HUES48 (cell line): ENCODE measurements at regions not wholly inside any gene's neighbourhood (a gene's known extent, or its start where the extent isn't known, plus 50 kb on each side); places are given as distances from the start of the nearest gene placed in this dataset.

ENCODE experiments used
- H3K27ac ChIP-seq: one replicate; pipeline ENCODE4 v1.7.0; 2013; ENCODE audit warnings: low read depth, low read length, inconsistent platforms
- H3K27me3 ChIP-seq: 2 replicates; pipeline ENCODE4 v1.6.1; 2013; ENCODE audit warnings: mild to moderate bottlenecking, low read length; ENCODE audit not compliant: control insufficient read depth, insufficient read depth
- H3K36me3 ChIP-seq: 2 replicates; pipeline ENCODE4 v1.6.1; 2013; ENCODE audit warnings: low read length; ENCODE audit not compliant: control insufficient read depth, insufficient read depth
- H3K4me1 ChIP-seq: 2 replicates; pipeline ENCODE4 v1.6.1; 2013; ENCODE audit warnings: mild to moderate bottlenecking, low read length; ENCODE audit not compliant: control insufficient read depth, insufficient read depth
- H3K4me3 ChIP-seq: 2 replicates; pipeline ENCODE4 v1.5.1; 2013; ENCODE audit warnings: mild to moderate bottlenecking, low read depth, low read length
- H3K9ac ChIP-seq: 2 replicates; pipeline ENCODE4 v1.6.1; 2013; ENCODE audit warnings: mild to moderate bottlenecking, low read depth, low read length, moderate library complexity
- H3K9me3 ChIP-seq: 2 replicates; pipeline ENCODE4 v1.6.1; 2013; ENCODE audit warnings: low read length; ENCODE audit not compliant: control insufficient read depth, insufficient read depth

DNA sequence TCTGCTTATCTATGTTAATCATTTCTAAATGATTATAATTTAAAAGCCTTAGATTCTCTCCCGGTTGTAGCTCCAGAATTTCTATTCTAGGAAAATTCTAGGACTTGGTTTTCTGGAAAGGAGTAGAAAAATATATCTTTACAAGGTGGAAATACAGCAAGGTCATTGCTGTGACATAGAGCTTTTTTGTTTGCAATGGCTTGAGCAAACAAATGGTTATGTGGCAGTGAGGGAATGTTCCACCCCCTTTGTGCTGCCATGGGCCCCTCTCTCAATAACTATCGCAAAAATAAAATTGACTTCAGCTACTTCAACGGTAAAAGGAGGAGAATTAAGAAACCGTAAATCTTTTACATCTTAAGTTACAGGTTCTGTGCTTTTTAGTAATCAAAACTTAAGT is 517.1 kb downstream of the EPHA3 start:
- Histone ChIP-seq H3K27ac (no peak overlapping the region), H3K9ac (no peak overlapping the region), H3K9me3 (no peaks in the 10 kb centered on the region), H3K4me1 (no peaks in the 10 kb centered on the region), H3K36me3 (no peaks in the 10 kb centered on the region), H3K4me3 (no peak overlapping the region), H3K27me3 (no peaks in the 10 kb centered on the region)

GRCh38 chr3:89625945-89626344 is 518.5 kb downstream of the EPHA3 start:
- no peak overlapping the region for H3K4me3 ChIP-seq
- H3K36me3 ChIP-seq, result no peaks in the 10 kb centered on the region
- H3K9me3 ChIP-seq, result no peaks in the 10 kb centered on the region
- no peak overlapping the region for H3K27ac ChIP-seq
- no peak overlapping the region for H3K9ac ChIP-seq
- H3K27me3 ChIP-seq, result no peaks in the 10 kb centered on the region
- H3K4me1 ChIP-seq, result no peaks in the 10 kb centered on the region

GRCh38 chr3:89628856-89629670 is 521.6 kb downstream of the EPHA3 start:
- Histone ChIP-seq H3K36me3 (no peaks in the 10 kb centered on the region), H3K4me3 (no peak overlapping the region), H3K9me3 (no peaks in the 10 kb centered on the region), H3K4me1 (no peaks in the 10 kb centered on the region), H3K27ac (no peak overlapping the region), H3K27me3 (no peaks in the 10 kb centered on the region), H3K9ac (no peak overlapping the region)

DNA sequence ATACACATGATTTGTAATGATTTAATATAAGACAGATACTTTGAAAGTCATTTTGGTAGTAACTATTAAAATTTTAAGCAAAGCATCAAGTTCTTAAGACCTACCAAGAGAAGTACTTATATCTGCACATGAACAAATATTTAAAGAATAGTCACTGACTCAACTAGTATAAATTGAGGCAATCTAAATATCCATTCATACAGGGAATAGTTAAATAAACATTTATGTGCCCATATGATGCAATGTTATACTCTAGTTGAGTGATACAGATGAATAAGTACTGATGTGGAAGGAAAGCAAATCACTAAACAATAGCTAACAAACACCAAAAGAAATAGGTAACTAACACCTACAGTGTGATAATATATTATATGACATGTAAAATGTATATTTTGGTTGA is 527.7 kb downstream of the EPHA3 start:
- no peaks in the 10 kb centered on the region for H3K9me3 ChIP-seq

GRCh38 chr3:89644716-89645115 is 537.3 kb downstream of the EPHA3 start:
- Histone ChIP-seq H3K4me1 (no peaks in the 10 kb centered on the region), H3K27ac (no peak overlapping the region), H3K4me3 (no peak overlapping the region), H3K9me3 (no peaks in the 10 kb centered on the region), H3K36me3 (no peaks in the 10 kb centered on the region), H3K9ac (no peak overlapping the region), H3K27me3 (no peaks in the 10 kb centered on the region)

More for the DNA sequence above, 527.7 kb downstream of the EPHA3 start:
- Histone ChIP-seq H3K27me3 (no peaks in the 10 kb centered on the region), H3K9ac (no peak overlapping the region), H3K36me3 (no peaks in the 10 kb centered on the region), H3K4me3 (no peak overlapping the region), H3K27ac (no peak overlapping the region), H3K4me1 (no peaks in the 10 kb centered on the region)

DNA sequence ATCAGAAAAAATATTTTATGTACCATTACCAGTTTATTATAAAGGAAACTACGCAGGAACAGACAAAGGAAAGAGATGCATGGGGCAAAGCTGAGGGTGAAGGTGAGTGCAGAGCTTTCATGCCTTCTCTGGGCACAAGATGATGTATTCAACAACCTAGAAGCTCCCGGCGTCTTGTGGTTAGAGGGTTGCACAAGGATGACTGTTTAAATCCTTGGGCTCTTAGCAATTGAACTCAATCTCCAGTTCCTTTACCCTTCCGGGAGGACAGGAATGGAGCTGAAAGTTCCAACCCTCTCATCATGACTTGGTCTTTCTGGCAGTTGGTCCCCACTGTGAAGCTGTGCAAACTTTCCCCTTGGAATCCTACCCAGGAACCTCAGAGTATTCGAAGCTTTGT is 542.0 kb downstream of the EPHA3 start:
- no peak overlapping the region for H3K27ac ChIP-seq
- no peaks in the 10 kb centered on the region for H3K36me3 ChIP-seq
- H3K27me3 ChIP-seq, result no peaks in the 10 kb centered on the region
- no peak overlapping the region for H3K9ac ChIP-seq
- no peak overlapping the region for H3K4me3 ChIP-seq
- no peaks in the 10 kb centered on the region; the same call in 1 of the 2 replicates for H3K4me1 ChIP-seq
- no peaks in the 10 kb centered on the region for H3K9me3 ChIP-seq

DNA sequence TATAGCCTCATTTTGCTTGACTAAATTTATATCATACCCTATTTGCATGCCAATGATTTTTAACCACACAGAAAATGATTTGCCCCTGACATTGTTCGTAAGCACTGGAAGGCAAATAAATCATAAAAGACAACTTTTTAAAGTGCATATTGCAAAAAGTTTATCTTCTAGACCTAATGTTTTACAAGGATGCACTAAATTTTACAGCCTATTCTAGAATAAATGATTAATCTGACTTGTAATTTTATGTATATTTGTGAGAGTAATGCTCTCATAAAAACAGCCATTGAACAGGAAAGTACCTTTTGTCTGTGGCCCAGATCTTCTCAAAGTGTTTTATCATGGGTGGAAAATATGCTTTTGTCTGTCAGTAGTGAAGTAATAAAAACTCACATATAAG is 546.6 kb downstream of the EPHA3 start:
- Histone ChIP-seq H3K36me3 (no peaks in the 10 kb centered on the region), H3K9ac (no peak overlapping the region), H3K27ac (no peak overlapping the region)

DNA sequence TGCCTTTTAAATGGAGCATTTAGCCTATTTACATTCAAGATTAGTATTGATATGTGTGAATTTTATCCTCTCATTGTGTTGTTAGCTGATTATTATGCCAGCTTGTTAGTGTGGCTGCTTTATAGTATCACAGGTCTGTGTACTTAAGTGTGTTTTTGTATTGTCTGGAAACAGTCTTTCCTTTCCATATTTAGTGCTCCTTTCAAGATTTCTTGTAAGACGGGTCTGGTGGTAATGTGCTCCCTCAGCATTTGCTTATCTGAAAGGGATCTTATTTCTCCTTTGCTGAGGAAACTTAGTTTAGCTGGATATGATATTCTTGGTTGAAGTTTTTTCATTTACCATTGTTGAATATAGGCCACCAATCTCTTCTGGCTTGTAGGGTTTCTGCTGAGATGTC is 549.0 kb downstream of the EPHA3 start:
- no peaks in the 10 kb centered on the region; the same call in 1 of the 2 replicates for H3K4me1 ChIP-seq
- no peaks in the 10 kb centered on the region for H3K36me3 ChIP-seq
- no peak overlapping the region for H3K27ac ChIP-seq
- H3K27me3 ChIP-seq, result no peaks in the 10 kb centered on the region
- H3K9ac ChIP-seq, result no peak overlapping the region
- no peaks in the 10 kb centered on the region for H3K9me3 ChIP-seq
- H3K4me3 ChIP-seq, result no peak overlapping the region

More for the DNA sequence above, 546.6 kb downstream of the EPHA3 start:
- Histone ChIP-seq H3K4me3 (no peak overlapping the region), H3K4me1 (no peaks in the 10 kb centered on the region; the same call in 1 of the 2 replicates), H3K9me3 (no peaks in the 10 kb centered on the region), H3K27me3 (no peaks in the 10 kb centered on the region)

GRCh38 chr3:89679686-89680085 is 572.3 kb downstream of the EPHA3 start:
- Histone ChIP-seq H3K9ac (no peak overlapping the region), H3K36me3 (no peaks in the 10 kb centered on the region), H3K27me3 (no peaks in the 10 kb centered on the region), H3K4me3 (no peak overlapping the region), H3K27ac (no peak overlapping the region), H3K4me1 (peaks cover 10% of the 10 kb centered on the region), H3K9me3 (no peaks in the 10 kb centered on the region)

DNA sequence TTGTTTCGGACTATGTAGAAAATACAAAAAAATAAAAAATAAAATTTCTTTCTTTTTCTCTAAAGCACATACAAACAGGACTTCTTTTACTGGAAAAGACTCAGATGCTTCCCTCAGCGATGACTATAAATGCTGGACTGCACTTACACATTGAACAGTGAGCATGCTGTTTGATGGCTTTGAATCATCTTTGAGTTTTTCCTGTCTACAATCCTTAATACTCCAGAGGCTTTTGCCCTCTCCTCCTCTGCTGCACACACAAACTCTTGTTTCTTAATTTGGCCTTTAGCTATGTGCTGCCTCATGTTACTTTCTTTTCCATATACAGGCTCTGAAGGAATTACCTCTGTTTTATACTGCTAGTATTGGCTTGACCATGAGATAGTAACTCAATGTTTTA is 575.1 kb downstream of the EPHA3 start:
- no peak overlapping the region for H3K4me3 ChIP-seq
- no peaks in the 10 kb centered on the region for H3K36me3 ChIP-seq
- H3K27ac ChIP-seq, result no peak overlapping the region
- no peak overlapping the region for H3K9ac ChIP-seq
- no peaks in the 10 kb centered on the region for H3K9me3 ChIP-seq
- no peaks in the 10 kb centered on the region for H3K27me3 ChIP-seq
- H3K4me1 ChIP-seq, result peaks cover 10% of the 10 kb centered on the region

DNA sequence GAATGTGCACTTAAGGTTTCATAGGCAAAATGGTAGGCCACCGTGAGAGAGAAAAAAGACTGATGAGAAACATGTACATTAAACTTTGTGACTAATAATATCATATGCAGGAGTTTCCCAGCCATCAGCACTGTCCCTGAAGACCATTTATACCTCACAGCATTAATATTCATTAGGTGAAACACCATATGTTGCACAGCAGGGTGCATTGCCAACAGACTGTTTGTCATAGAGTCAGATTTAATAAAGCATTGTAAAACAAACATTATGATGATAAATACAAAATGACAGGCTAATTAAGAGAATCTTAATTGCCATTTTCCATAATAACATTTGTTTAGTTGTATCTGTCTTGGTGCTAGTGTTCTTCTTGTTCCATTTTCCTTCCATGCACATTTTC is 578.3 kb downstream of the EPHA3 start:
- H3K36me3 ChIP-seq, result no peaks in the 10 kb centered on the region
- no peaks in the 10 kb centered on the region for H3K27me3 ChIP-seq
- H3K9ac ChIP-seq, result no peak overlapping the region
- H3K27ac ChIP-seq, result no peak overlapping the region
- H3K4me3 ChIP-seq, result no peak overlapping the region
- H3K4me1 ChIP-seq, result peaks cover 10% of the 10 kb centered on the region
- no peaks in the 10 kb centered on the region for H3K9me3 ChIP-seq
